Caki2 (cell line): ENCODE measurements at regions not wholly inside any gene's neighbourhood (a gene's known extent, or its start where the extent isn't known, plus 50 kb on each side); places are given as distances from the start of the nearest gene placed in this dataset.
"Not testable (repeated sequence)": the region's sequence is repeated elsewhere in the genome, so short reads cannot be mapped to it uniquely, and the experiment has no call there.

Experiments used
- DNase-seq: peaks from one replicate; pipeline ENCODE4 v3.0.0-alpha.2; 2015; ENCODE audit warnings: low read depth
- in situ Hi-C: cut with HindIII; loops from 2 replicates; pipeline ENCODE4 v1.10.0; 2016; ENCODE audit warnings: low sequenced_read_pairs, low pct_unique_long_range_greater_than_20kb, mixed read lengths

GRCh38 chr11:134738581-134738980 is 326.5 kb upstream of the B3GAT1 start:
- in situ Hi-C loops = no loop called here
- DNase-seq = no peak

- DNase-seq = no peak
- in situ Hi-C loops = no loop called here
Measured at GRCh38 chr11:134737563-134738510, 325.8 kb upstream of the B3GAT1 start.

- in situ Hi-C loops = no loop called here
- DNase-seq = no peak
Measured at GRCh38 chr11:134736251-134736947, 324.4 kb upstream of the B3GAT1 start.

DNA sequence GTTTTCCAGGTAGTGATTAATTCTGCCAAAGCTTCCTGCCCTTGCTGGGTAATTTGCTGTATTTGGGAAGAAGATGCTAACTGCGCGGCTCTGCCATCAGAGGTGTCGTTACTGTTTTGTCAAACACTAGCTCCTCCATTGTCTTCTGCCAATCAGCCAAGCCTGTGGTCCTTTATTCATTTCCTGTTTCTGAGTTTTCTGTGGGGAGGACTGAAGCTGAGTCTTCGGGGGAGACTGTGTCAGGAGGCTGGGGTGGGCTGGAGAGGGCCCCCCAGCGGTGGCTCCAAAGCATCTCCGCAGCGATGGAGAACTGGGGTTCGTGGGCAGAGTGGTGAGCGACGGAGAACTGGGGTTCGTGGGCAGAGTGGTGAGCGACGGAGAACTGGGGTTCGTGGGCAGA is 322.9 kb upstream of the B3GAT1 start:
- no peak for DNase-seq
- in situ Hi-C loops = no loop called here

- in situ Hi-C loops = no loop called here
- DNase-seq = peak; percentile 27
Measured at GRCh38 chr11:134734141-134734845, 322.3 kb upstream of the B3GAT1 start.

- DNase-seq = no peak
- in situ Hi-C loops = no loop called here
Measured at GRCh38 chr11:134733646-134734045, 321.6 kb upstream of the B3GAT1 start.

DNA sequence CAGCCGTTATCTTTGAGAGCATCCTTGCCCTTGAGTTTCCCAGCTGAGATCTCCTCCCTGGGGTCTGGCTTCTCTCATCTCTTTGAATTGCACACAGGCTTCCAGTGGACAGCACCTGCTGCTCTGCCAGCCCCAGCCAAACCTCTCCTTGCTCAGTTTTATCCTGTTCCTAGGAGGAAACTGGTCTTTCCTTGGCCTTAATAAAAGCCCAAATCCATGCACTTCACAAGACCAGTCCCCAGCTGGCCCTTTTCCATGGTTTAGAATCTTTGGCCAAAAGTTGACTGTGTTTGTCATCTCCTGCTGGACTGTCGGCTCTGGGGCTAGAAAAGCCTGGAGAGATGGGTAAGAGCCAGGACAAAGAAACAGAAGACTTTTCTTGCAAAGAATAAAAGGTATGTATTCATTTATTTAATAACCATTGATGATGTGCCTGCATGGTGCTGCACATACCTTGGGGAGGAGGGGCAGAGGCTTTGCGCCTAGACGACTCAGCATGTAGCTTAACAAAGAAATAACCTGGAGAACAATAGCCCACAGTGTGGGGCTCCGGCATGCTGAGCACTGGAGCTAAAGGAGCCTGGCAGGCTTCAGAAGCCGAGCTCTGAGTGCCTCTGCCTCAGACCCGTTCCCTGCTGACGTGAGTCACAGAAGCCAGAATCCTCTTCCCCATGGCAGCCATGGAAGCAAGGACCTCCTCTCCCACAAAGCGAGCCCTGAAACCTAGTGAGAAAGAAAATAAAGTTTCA is 319.3 kb upstream of the B3GAT1 start:
- no peak for DNase-seq
- in situ Hi-C loops = no loop called here

DNA sequence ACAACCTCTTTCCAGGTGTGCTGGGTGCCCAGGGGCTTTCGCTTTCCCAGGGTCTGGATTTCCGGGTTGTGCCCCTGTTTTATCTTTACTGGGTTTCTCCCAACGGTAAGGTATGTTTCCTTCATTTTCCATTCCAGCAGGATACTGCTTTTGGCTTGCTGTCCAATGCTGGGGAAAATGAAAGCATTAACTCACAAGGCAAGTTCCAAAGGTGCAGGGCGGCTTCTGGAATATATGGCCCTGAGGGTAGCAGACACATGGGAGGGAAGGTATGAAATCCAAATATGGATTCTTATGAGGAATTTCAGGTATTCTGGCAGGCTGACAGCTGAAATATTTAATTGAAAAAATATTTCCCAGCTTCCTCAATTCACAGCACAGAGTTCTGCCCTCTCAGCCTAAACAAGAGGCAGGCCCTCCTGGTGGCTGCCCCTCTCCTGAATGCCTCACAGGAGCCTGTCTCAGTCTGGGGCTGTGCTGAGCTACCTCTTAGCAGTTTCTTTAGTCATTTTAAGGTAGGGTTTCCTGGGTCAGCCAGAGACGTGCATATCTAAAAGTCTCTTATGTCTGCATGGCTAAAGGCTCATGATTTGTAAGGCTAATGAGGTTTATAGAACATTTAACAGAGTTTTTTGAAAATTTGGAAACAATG is 318.6 kb upstream of the B3GAT1 start:
- DNase-seq = no peak
- in situ Hi-C loops = no loop called here

GRCh38 chr11:134730101-134730500 is 318.1 kb upstream of the B3GAT1 start:
- in situ Hi-C loops = no loop called here
- no peak for DNase-seq

DNA sequence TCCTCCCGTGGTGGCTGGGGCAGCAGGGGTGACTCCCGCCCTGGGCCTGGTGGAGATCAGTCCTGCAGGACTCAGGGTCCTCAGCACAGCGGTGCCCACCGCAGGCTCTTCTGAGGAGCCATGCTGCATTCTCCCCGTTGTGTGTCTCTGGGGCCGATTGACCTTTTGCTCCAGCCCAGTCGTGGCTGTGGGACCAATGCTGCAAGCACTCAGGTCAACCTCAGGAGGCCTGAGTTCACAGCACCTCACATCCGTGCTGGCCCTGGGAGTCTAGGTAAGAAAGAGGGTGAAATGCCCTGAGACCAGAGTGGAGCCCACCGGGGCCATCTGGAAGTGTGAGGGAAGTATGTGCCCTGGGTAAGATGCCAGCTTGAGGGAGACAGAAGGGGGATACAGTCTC is 316.1 kb upstream of the B3GAT1 start:
- DNase-seq = no peak
- in situ Hi-C loops = no loop called here

- DNase-seq = no peak
- in situ Hi-C loops = no loop called here
Measured at GRCh38 chr11:134727636-134728035, 315.6 kb upstream of the B3GAT1 start.

DNA sequence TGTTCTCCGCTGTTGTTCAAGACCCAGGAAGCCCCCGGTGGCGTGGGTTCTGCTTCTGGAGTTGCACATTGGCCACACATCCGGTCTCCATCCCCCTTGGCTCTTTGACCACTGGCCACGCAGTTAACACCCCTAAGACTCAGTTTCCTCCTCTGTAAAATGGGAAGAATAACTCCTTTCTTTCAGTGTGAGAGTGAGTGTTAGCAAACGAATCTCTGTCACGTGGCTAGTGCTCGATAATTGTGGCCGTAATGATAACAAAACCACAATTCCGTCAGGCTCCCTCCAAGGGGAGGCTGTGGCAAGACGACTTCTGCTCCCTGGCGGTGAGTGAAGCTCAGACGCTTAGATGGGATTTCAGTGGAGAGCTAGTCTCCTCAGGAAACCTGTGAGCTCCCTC is 315.2 kb upstream of the B3GAT1 start:
- no peak for DNase-seq
- in situ Hi-C loops = no loop called here

DNA sequence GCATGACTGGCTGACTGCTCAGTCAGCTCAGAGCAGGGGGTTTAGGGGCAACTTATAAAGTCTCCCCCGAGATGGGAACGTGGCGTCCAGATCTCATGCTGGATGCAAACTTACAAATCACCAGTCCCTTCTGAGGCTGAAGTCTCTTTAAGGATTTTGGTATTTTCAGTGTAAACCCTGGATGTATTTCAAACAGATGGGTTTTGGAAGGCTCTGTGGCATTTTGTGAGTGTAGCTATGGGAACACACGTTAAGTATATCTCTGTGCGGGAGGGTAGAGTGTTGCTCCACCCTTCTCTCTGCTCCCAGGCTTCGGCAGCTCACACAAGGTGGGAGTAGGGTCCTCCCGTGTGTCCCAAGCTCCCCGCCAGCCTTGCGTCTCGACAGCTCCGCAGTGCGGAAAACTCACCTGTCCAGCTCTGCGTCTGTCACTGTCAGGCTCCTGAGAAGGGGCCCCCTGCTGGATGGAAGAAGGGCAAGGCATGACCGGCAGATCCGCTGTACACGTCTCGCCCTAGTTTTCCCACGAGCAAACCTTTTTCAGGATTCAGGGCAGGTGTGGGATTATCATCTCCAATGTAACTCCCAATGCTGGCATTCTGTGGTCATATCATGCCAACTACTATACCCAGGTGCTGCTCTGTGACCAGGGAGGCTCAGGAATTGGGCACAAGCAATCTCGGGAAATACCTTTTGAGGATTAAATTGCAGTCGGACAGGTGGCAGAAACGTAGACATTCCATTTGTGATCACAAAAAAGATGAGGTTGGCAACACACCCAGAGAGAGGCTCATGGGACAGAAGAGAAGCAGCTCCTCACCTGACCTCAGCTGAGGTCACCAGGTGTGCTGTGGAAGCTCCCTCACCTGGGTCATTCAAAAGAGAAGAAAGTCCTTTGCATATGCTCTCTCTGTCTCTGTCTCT is 313.9 kb upstream of the B3GAT1 start:
- in situ Hi-C loops = no loop called here
- no peak for DNase-seq

DNA sequence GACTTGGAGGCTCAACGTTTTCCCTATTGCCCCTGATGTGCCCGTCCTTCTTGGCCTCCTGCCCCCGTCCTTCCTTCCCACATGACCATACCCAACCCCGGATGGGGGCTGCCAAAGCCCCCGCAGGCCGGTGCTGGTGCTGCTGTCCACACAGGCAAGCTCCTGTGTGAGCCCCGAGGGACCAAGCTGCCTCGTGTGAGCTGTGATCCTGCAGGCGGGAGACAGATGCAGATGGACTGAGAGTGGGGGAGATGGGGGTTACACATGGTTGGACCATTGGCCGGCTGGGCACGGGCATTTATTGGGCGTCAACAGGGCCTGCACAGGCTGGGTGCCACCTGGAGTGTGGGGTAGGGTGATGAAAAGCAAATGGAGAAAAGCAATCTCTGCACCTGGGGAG is 313.2 kb upstream of the B3GAT1 start:
- in situ Hi-C loops = no loop called here
- DNase-seq = no peak

- in situ Hi-C loops = no loop called here
- DNase-seq = no peak
Measured at GRCh38 chr11:134724779-134725140, 312.7 kb upstream of the B3GAT1 start.

GRCh38 chr11:134724106-134724778 is 312.2 kb upstream of the B3GAT1 start:
- in situ Hi-C loops = no loop called here
- no peak for DNase-seq

- DNase-seq, in situ Hi-C loops: not testable (repeated sequence)
Measured at GRCh38 chr11:134720691-134721070, 308.6 kb upstream of the B3GAT1 start.
